ENCODE measurements at regions not wholly inside any gene's neighbourhood (a gene's known extent, or its start where the extent isn't known, plus 50 kb on each side); places are given as distances from the start of the nearest gene placed in this dataset.

DNA sequence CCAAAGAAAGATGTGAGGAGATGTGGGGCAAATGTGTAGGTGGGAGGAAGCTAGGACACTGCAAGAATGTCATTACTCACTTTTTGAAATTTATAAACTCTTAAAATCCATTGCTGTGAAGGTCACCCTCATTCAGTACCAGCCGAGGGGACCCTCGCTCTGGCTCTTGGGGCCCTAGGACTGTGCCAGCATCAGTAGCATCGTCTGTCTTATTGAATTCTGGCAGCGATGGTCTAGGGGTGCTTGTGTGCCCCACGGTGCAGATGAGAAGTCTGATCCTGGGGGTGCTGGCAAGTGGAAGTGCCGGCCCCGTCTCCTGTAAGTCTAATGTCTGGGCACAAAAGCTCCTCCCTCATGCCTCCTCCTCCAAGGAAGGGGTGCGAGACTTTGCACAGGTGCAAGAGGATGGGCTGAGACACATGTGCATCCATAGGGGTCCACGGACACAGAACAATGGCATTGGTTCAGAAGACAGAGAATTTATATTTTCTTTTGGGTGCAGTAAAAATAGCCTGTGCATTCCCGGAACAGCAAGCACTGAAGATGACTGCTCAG lies 266.7 kb upstream of the HDAC4 start:
- H2AFZ ChIP-seq (ENCODE audit: low read length), result no peak overlapping the region
- no peaks in the 10 kb centered on the region for H3K79me2 ChIP-seq (ENCODE audit: control insufficient read depth, insufficient read depth, low read length)
- no peaks in the 10 kb centered on the region for H4K20me1 ChIP-seq (ENCODE audit: control insufficient read depth, extremely low read depth, insufficient read depth, low read length)
- no peak overlapping the region for H3K4me3 ChIP-seq (replicated peaks in 1 of 4; ENCODE audit: control extremely low read depth in 1 of 4, insufficient read depth in 1 of 4, low read depth in 3 of 4, low read length in 4 of 4)
- H3K36me3 ChIP-seq (ENCODE audit: control insufficient read depth, insufficient read depth, low read length), result no peaks in the 10 kb centered on the region
- H3K9ac ChIP-seq (ENCODE audit: insufficient read depth, low read length), result no peak overlapping the region
- no peak overlapping the region for H3K4me2 ChIP-seq (ENCODE audit: extremely low read depth, insufficient read depth, low read length)
- H3K27me3 ChIP-seq (ENCODE audit: control insufficient read depth, insufficient read depth, low read length), result no peaks in the 10 kb centered on the region
- H3K4me1 ChIP-seq (ENCODE audit: control insufficient read depth, extremely low read depth, insufficient read depth, low read length), result no peaks in the 10 kb centered on the region
- no peak overlapping the region for H3K27ac ChIP-seq (ENCODE audit: insufficient read depth, low read length)
- no peak for DNase-seq (ENCODE audit: low read depth in 2 of 2)
- H3K9me3 ChIP-seq (ENCODE audit: control insufficient read depth, insufficient read depth, low read depth, low read length), result no peaks in the 10 kb centered on the region
- no peak for TF ChIP-seq EZH2 (IDR thresholded peaks at IDR 0.05; ENCODE audit: low read length, missing control alignments)
- TF ChIP-seq, protein P1, sequence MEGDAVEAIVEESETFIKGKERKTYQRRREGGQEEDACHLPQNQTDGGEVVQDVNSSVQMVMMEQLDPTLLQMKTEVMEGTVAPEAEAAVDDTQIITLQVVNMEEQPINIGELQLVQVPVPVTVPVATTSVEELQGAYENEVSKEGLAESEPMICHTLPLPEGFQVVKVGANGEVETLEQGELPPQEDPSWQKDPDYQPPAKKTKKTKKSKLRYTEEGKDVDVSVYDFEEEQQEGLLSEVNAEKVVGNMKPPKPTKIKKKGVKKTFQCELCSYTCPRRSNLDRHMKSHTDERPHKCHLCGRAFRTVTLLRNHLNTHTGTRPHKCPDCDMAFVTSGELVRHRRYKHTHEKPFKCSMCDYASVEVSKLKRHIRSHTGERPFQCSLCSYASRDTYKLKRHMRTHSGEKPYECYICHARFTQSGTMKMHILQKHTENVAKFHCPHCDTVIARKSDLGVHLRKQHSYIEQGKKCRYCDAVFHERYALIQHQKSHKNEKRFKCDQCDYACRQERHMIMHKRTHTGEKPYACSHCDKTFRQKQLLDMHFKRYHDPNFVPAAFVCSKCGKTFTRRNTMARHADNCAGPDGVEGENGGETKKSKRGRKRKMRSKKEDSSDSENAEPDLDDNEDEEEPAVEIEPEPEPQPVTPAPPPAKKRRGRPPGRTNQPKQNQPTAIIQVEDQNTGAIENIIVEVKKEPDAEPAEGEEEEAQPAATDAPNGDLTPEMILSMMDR (conservative IDR thresholded peaks at IDR 0.05 in 1 of 2, IDR thresholded peaks at IDR 0.05 in 1 of 2; ENCODE audit: low read depth in 1 of 2, low read length in 2 of 2), result no peak

DNA sequence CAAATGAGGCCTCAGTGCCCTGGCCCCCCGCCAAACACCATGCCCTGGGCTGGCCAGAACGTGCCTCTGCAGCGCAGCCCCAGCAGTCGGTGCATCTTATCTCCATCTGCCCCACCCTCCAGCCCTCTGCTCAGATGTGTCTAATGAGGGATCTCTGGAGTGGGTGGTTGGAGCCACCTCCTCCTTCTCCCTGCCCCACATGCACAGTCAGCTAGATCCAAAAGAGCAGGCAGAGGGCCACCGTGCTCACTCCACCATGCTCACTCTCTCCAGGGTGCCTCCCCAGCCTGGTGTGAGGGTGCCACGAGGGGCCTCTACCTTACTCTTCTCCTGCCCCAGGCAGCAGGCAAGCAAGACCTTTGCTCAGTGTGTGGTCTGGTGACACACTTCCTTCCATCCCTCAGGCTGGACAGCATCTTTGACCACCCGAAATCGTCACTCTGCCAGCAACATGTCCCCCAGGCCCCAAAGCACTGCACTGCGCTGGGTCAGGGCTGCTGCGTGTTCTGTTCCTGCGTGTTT lies 266.1 kb upstream of the HDAC4 start:
- Histone ChIP-seq H3K9me3 (ENCODE audit: control insufficient read depth, insufficient read depth, low read depth, low read length) (no peaks in the 10 kb centered on the region), H3K4me3 (replicated peaks in 1 of 4; ENCODE audit: control extremely low read depth in 1 of 4, insufficient read depth in 1 of 4, low read depth in 3 of 4, low read length in 4 of 4) (no peak overlapping the region)

DNA sequence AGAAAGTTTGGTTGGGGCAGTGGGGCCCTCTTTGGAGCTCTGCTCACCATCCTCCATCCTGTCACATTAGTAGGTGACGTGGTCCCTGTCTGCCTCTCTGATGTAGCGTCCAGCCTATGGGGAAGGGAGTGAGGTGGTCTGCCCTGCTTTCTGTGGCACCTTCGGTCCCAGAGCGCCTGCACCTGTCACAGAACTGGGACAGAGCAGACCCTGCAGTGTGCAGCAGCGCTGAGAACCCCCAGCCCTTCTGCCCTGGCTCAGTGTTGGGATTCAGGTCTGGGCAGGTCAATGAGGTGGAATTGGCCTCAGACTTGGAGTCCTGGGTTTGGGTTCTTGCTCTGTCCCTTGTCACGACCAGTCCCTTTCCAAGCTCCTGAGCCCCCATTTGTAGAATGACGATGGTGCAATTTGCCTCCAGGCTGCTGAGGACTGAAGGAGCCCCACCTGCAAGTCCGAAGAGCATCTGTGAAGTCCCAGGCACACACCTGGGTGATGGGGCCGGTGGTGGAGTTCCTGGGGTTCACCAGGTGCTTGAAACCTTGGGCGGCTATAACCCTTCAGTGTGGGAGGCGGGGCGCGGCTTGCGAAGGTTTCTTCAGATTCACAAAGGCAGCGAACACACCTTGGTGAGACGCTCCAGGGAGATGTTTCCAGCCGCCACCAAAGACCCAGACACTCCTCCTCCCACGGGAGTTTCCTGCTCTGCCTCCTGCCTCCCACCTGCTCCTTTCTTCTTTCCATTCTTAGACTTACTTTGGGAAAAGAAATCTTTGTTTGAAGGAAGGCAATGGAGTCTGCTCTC lies 265.4 kb upstream of the HDAC4 start:
- H3K27ac ChIP-seq (ENCODE audit: insufficient read depth, low read length), result no peak overlapping the region
- H3K4me3 ChIP-seq (replicated peaks in 1 of 4; ENCODE audit: control extremely low read depth in 1 of 4, insufficient read depth in 1 of 4, low read depth in 3 of 4, low read length in 4 of 4), result no peak overlapping the region
- no peaks in the 10 kb centered on the region for H3K36me3 ChIP-seq (ENCODE audit: control insufficient read depth, insufficient read depth, low read length)
- DNase-seq (ENCODE audit: low read depth in 2 of 2), result no peak
- H3K9me3 ChIP-seq (ENCODE audit: control insufficient read depth, insufficient read depth, low read depth, low read length), result no peaks in the 10 kb centered on the region
- H4K20me1 ChIP-seq (ENCODE audit: control insufficient read depth, extremely low read depth, insufficient read depth, low read length), result no peaks in the 10 kb centered on the region
- H3K4me2 ChIP-seq (ENCODE audit: extremely low read depth, insufficient read depth, low read length), result no peak overlapping the region
- TF ChIP-seq, protein P1 (conservative IDR thresholded peaks at IDR 0.05 in 1 of 2, IDR thresholded peaks at IDR 0.05 in 1 of 2; ENCODE audit: low read depth in 1 of 2, low read length in 2 of 2), result no peak
- no peak for TF ChIP-seq EZH2 (IDR thresholded peaks at IDR 0.05; ENCODE audit: low read length, missing control alignments)
- no peak overlapping the region for H2AFZ ChIP-seq (ENCODE audit: low read length)
- H3K9ac ChIP-seq (ENCODE audit: insufficient read depth, low read length), result no peak overlapping the region
- H3K27me3 ChIP-seq (ENCODE audit: control insufficient read depth, insufficient read depth, low read length), result no peaks in the 10 kb centered on the region
- no peaks in the 10 kb centered on the region for H3K4me1 ChIP-seq (ENCODE audit: control insufficient read depth, extremely low read depth, insufficient read depth, low read length)
- no peaks in the 10 kb centered on the region for H3K79me2 ChIP-seq (ENCODE audit: control insufficient read depth, insufficient read depth, low read length)

More for the DNA sequence above, 266.1 kb upstream of the HDAC4 start:
- TF ChIP-seq, protein P1 (conservative IDR thresholded peaks at IDR 0.05 in 1 of 2, IDR thresholded peaks at IDR 0.05 in 1 of 2; ENCODE audit: low read depth in 1 of 2, low read length in 2 of 2), result no peak
- TF ChIP-seq EZH2 (IDR thresholded peaks at IDR 0.05; ENCODE audit: low read length, missing control alignments), result no peak
- no peak overlapping the region for H2AFZ ChIP-seq (ENCODE audit: low read length)
- H3K36me3 ChIP-seq (ENCODE audit: control insufficient read depth, insufficient read depth, low read length), result no peaks in the 10 kb centered on the region
- no peaks in the 10 kb centered on the region for H4K20me1 ChIP-seq (ENCODE audit: control insufficient read depth, extremely low read depth, insufficient read depth, low read length)
- no peaks in the 10 kb centered on the region for H3K27me3 ChIP-seq (ENCODE audit: control insufficient read depth, insufficient read depth, low read length)
- no peak overlapping the region for H3K9ac ChIP-seq (ENCODE audit: insufficient read depth, low read length)
- no peak for DNase-seq (ENCODE audit: low read depth in 2 of 2)
- no peak overlapping the region for H3K4me2 ChIP-seq (ENCODE audit: extremely low read depth, insufficient read depth, low read length)
- H3K79me2 ChIP-seq (ENCODE audit: control insufficient read depth, insufficient read depth, low read length), result no peaks in the 10 kb centered on the region
- no peaks in the 10 kb centered on the region for H3K4me1 ChIP-seq (ENCODE audit: control insufficient read depth, extremely low read depth, insufficient read depth, low read length)
- no peak overlapping the region for H3K27ac ChIP-seq (ENCODE audit: insufficient read depth, low read length)
